ENCODE measurements at regions not wholly inside any gene's neighbourhood (a gene's known extent, or its start where the extent isn't known, plus 50 kb on each side); places are given as distances from the start of the nearest gene placed in this dataset.

DNA sequence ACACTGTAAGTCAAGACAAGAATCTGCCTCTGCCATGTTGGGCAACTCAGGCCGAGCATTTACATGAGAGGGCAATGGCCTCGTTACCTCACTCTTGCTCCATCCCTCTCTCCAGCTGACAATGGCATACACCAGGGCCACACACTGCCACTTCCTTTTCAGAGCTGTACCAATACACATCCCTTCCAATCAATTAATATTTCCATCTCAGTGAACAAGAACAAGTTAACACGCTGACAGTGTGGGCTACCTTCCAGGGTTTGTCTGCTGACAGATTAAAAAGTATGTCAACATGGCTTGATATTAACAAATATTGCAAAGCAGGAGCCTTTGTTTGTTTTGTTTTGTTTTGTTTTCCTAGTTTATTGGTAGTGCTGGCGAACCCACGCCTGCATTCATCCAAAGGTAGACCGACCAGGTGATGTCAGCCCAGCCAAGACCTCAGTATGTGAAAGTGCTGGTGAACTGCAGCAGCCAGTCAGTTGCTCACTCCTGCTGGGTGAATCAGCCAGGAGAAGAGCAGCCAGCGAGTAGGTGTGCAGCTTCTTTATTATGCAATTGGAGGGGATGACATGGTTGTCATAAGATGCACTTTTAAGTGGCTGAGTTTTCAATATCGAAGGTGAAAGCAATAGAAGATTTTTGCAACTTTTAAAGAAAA is 487.3 kb upstream of the JARID2 start:
- no peak for TF ChIP-seq ETV6 (CRISPR knock-in tag; IDR thresholded peaks at IDR 0.05)
- no peak for TF ChIP-seq CREB1 (CRISPR knock-in tag; IDR thresholded peaks at IDR 0.05)
